ENCODE measurements at regions not wholly inside any gene's neighbourhood (a gene's known extent, or its start where the extent isn't known, plus 50 kb on each side); places are given as distances from the start of the nearest gene placed in this dataset.

DNA sequence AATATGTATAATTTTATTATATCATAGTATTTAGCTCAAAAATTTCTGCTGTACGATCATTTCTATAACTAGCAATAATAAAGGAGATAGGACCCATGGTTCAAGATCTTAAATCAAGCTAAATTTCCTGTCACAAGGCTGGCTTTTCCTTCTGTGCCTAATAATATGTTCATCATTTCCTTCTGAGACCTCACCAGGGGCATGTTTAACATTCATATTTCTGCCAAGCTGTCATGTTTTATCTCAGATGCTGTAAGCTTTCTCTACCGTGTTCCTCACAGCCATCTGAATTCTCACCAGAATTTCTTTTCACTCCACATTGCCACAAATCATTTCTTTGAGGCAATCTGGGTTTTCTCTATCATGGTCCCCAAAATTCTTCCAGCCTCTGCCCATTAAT, 482.3 kb upstream of the SGCG start:
- WGBS (ENCODE audit: insufficient coverage): 67% methylated on average over 1 of the region's 2 CpGs
- intact Hi-C loops (cut with micrococcal nuclease): no loop called here

DNA sequence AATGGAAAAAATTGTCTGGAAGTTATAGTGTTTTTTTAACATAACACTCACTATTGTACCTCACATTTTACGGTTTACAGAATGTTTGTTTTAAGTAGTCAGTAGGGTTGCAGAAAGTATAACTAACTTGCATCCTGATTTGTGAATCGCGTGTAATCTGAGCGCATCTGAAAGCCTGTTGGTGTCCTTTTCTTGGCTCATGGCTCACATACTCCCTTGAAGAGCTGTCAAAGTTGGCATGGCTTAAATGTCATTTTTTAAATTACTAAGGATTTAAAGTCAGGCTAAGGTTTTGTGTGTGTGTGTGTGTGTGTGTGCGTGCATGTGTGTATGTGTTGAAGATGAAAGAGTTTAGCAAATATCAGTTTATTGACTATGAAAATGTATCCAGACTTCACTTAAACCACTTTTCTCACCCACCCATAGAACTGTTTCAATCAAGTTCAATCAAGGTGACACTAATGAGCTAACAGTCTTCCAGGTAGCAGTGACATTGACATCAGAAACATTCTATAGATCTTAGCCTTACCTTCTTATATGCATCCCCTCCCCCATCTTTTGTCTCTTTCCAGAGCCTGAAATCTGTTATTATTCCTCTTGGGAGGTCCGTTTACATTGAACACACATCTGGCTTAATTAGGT, 480.4 kb upstream of the SGCG start:
- H3K36me3 ChIP-seq (replicated peaks in 1 of 2; ENCODE audit: control extremely low read depth in 1 of 2, control insufficient read depth in 1 of 2, extremely low read depth in 1 of 2, insufficient read depth in 2 of 2, low read length in 1 of 2): no peaks in the 10 kb centered on the region
- Mint-ChIP-seq H3K9me3 (ENCODE audit: insufficient read depth) (peaks cover 12% of the 10 kb centered on the region), H3K27ac (no peak overlapping the region), H3K4me3 (no peak overlapping the region), H3K4me1 (no peaks in the 10 kb centered on the region), H3K27me3 (no peaks in the 10 kb centered on the region)
- 60% methylated on average over 1 of the region's 6 CpGs for WGBS (ENCODE audit: insufficient coverage)
- ATAC-seq (ENCODE audit: low read depth) (no peak), DNase-seq (no peak)
- no peaks in the 10 kb centered on the region for H4K20me1 ChIP-seq (ENCODE audit: control insufficient read depth, insufficient read depth, low read length, poor library complexity, severe bottlenecking)
- H2AFZ ChIP-seq (ENCODE audit: insufficient read depth, low read depth, low read length, poor library complexity, severe bottlenecking): no peak overlapping the region
- ChIA-PET POLR2A (no interaction called here), CTCF (no interaction called here)
- TF ChIP-seq, protein P1, sequence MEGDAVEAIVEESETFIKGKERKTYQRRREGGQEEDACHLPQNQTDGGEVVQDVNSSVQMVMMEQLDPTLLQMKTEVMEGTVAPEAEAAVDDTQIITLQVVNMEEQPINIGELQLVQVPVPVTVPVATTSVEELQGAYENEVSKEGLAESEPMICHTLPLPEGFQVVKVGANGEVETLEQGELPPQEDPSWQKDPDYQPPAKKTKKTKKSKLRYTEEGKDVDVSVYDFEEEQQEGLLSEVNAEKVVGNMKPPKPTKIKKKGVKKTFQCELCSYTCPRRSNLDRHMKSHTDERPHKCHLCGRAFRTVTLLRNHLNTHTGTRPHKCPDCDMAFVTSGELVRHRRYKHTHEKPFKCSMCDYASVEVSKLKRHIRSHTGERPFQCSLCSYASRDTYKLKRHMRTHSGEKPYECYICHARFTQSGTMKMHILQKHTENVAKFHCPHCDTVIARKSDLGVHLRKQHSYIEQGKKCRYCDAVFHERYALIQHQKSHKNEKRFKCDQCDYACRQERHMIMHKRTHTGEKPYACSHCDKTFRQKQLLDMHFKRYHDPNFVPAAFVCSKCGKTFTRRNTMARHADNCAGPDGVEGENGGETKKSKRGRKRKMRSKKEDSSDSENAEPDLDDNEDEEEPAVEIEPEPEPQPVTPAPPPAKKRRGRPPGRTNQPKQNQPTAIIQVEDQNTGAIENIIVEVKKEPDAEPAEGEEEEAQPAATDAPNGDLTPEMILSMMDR (IDR thresholded peaks at IDR 0.05): no peak
- TF ChIP-seq EZH2 (IDR thresholded peaks at IDR 0.05; ENCODE audit: borderline replicate concordance, insufficient read depth, low read depth, low read length, poor library complexity, severe bottlenecking): no peak
- H3K9me3 ChIP-seq (ENCODE audit: control extremely low read depth in 1 of 3, control insufficient read depth in 2 of 3, insufficient read depth in 1 of 3, low read length in 2 of 3): peaks cover 0 to 4% (median 0%) of the 10 kb centered on the region in 3 donors
- intact Hi-C loops (cut with micrococcal nuclease): no loop called here
- H3K9ac ChIP-seq (ENCODE audit: low read length): no peak overlapping the region
- no peaks in the 10 kb centered on the region for H3K27me3 ChIP-seq (replicated peaks in 1 of 4; ENCODE audit: control extremely low read depth in 1 of 4, control insufficient read depth in 3 of 4, insufficient read depth in 4 of 4, low read length in 3 of 4)
- H3K4me3 ChIP-seq (ENCODE audit: control extremely low read depth in 1 of 5, extremely low read depth in 1 of 5, insufficient read depth in 1 of 5, low read depth in 2 of 5, low read length in 4 of 5): no peak overlapping the region
- H3K79me2 ChIP-seq (ENCODE audit: control insufficient read depth, insufficient read depth, low read length): no peaks in the 10 kb centered on the region
- no peak overlapping the region for H3K4me2 ChIP-seq (replicated peaks; ENCODE audit: low read depth, low read length, poor library complexity, severe bottlenecking)
- H3K4me1 ChIP-seq (ENCODE audit: control insufficient read depth in 2 of 2, insufficient read depth in 2 of 2, low read length in 2 of 2): no peaks in the 10 kb centered on the region
- H3K27ac ChIP-seq (ENCODE audit: low read length in 2 of 2): no peak overlapping the region

More for the DNA sequence above, 482.3 kb upstream of the SGCG start:
- Histone ChIP-seq H3K36me3 (replicated peaks in 1 of 2; ENCODE audit: control extremely low read depth in 1 of 2, control insufficient read depth in 1 of 2, extremely low read depth in 1 of 2, insufficient read depth in 2 of 2, low read length in 1 of 2) (no peaks in the 10 kb centered on the region), H3K27ac (ENCODE audit: low read length in 2 of 2) (no peak overlapping the region), H3K4me1 (ENCODE audit: control insufficient read depth in 2 of 2, insufficient read depth in 2 of 2, low read length in 2 of 2) (no peaks in the 10 kb centered on the region), H3K27me3 (replicated peaks in 1 of 4; ENCODE audit: control extremely low read depth in 1 of 4, control insufficient read depth in 3 of 4, insufficient read depth in 4 of 4, low read length in 3 of 4) (no peaks in the 10 kb centered on the region), H3K4me2 (replicated peaks; ENCODE audit: low read depth, low read length, poor library complexity, severe bottlenecking) (no peak overlapping the region), H3K9ac (ENCODE audit: low read length) (no peak overlapping the region), H3K9me3 (ENCODE audit: control extremely low read depth in 1 of 3, control insufficient read depth in 2 of 3, insufficient read depth in 1 of 3, low read length in 2 of 3) (no peaks in the 10 kb centered on the region), H3K4me3 (ENCODE audit: control extremely low read depth in 1 of 5, extremely low read depth in 1 of 5, insufficient read depth in 1 of 5, low read depth in 2 of 5, low read length in 4 of 5) (no peak overlapping the region), H4K20me1 (ENCODE audit: control insufficient read depth, insufficient read depth, low read length, poor library complexity, severe bottlenecking) (no peaks in the 10 kb centered on the region), H2AFZ (ENCODE audit: insufficient read depth, low read depth, low read length, poor library complexity, severe bottlenecking) (no peak overlapping the region), H3K79me2 (ENCODE audit: control insufficient read depth, insufficient read depth, low read length) (no peaks in the 10 kb centered on the region)
- POLR2A ChIA-PET: no interaction called here
- ATAC-seq (ENCODE audit: low read depth) (no peak), DNase-seq (no peak)
- TF ChIP-seq EZH2 (IDR thresholded peaks at IDR 0.05; ENCODE audit: borderline replicate concordance, insufficient read depth, low read depth, low read length, poor library complexity, severe bottlenecking): no peak
- TF ChIP-seq, protein P1 (IDR thresholded peaks at IDR 0.05): no peak
- Mint-ChIP-seq H3K4me3 (no peak overlapping the region), H3K4me1 (no peaks in the 10 kb centered on the region), H3K27me3 (no peaks in the 10 kb centered on the region), H3K27ac (no peak overlapping the region), H3K9me3 (ENCODE audit: insufficient read depth) (peaks cover 13% of the 10 kb centered on the region)
- CTCF ChIA-PET: no interaction called here

All from B cell (primary cell).